GM12878 (cell line): ENCODE measurements at regions not wholly inside any gene's neighbourhood (a gene's known extent, or its start where the extent isn't known, plus 50 kb on each side); places are given as distances from the start of the nearest gene placed in this dataset.

Experiments used
- ATAC-seq: fragments of 200-7000 bp; cut with Tn5 transposase; 3 replicates; pipeline ENCODE4 v1.9.1; 2020; ENCODE audit warnings: mild to moderate bottlenecking, moderate library complexity
- BruUV-seq: library from RNA; stranded (reverse); fragments of 400-500 nt; replicated peaks from 2 replicates; lab custom pipeline; 2021; lab: Mats Ljungman, UMichigan
- CTCF ChIA-PET: fragments of 300-600 bp; sonication (Branson Sonifier 250); formaldehyde crosslinking; extraction: SDS; loops from one replicate; lab custom pipeline; 2021; ENCODE audit warnings: inconsistent platforms; lab: Yijun Ruan, JAX
- POLR2A ChIA-PET: fragments of 350-600 bp; formaldehyde crosslinking; extraction: SDS; loops from one replicate; lab custom pipeline; 2021; ENCODE audit warnings: inconsistent platforms; lab: Charles Lee
- RAD21 ChIA-PET: fragments of 300-600 bp; sonication (Branson Sonifier 250); formaldehyde crosslinking; loops from one replicate; lab custom pipeline; 2023; ENCODE audit warnings: antibody characterized with exemption; ENCODE audit not compliant: unreplicated experiment; lab: Charles Lee
- SMC1A ChIA-PET: fragments of 300-600 bp; sonication (Branson Sonifier 250); formaldehyde crosslinking; loops from one replicate; lab custom pipeline; 2023; ENCODE audit not compliant: unreplicated experiment, uncharacterized antibody; lab: Charles Lee
- DNase-seq: peaks from one replicate; pipeline ENCODE4 v3.0.0-alpha.2; 2011; ENCODE audit warnings: low read depth, low spot score
- FAIRE-seq: peaks from 3 replicates; lab custom pipeline; 2011; peaks lifted over from hg19 to GRCh38; lab: Jason Lieb, UNC
- H2AFZ ChIP-seq: 2 replicates; pipeline ENCODE4 v1.6.0; 2011; ENCODE audit warnings: low read depth, low read length, control low read depth; ENCODE audit not compliant: control insufficient read depth
- H3K27ac ChIP-seq: 2 replicates; pipeline ENCODE4 v1.5.1; 2011; ENCODE audit warnings: control low read depth; ENCODE audit not compliant: control insufficient read depth, insufficient read depth
- H3K27me3 ChIP-seq, 2 experiments: replicated peaks in 1 of 2; 2 replicates each; pipeline versions ENCODE4 v1.6.0 to v1.6.1; 2011; ENCODE audit warnings: low read length in 1 of 2; ENCODE audit not compliant: control insufficient read depth in 2 of 2, insufficient read depth in 2 of 2
- H3K36me3 ChIP-seq, 2 experiments: 2 replicates each; pipeline ENCODE4 v1.5.1; 2011; ENCODE audit warnings: low read length in 1 of 2; ENCODE audit not compliant: control insufficient read depth in 2 of 2, insufficient read depth in 2 of 2
- H3K4me1 ChIP-seq: 2 replicates; pipeline ENCODE4 v1.6.1; 2011; ENCODE audit warnings: mild to moderate bottlenecking, low read length, moderate library complexity, mixed read lengths; ENCODE audit not compliant: control insufficient read depth, insufficient read depth
- H3K4me2 ChIP-seq: 2 replicates; pipeline ENCODE4 v1.6.0; 2011; ENCODE audit warnings: control low read depth; ENCODE audit not compliant: control insufficient read depth, insufficient read depth
- H3K4me3 ChIP-seq: fragments of 200-600 bp; sonication (generic); 2 replicates; pipeline ENCODE4 v1.5.1; 2016
- H3K79me2 ChIP-seq: 2 replicates; pipeline ENCODE4 v1.6.0; 2011; ENCODE audit warnings: low read length; ENCODE audit not compliant: control insufficient read depth, insufficient read depth
- H3K9ac ChIP-seq: 2 replicates; pipeline ENCODE4 v1.8.0; 2011; ENCODE audit warnings: low read length, control low read depth, mixed read lengths; ENCODE audit not compliant: control insufficient read depth, insufficient read depth
- H3K9me3 ChIP-seq: replicated peaks from 3 replicates; pipeline ENCODE4 v1.5.1; 2011; ENCODE audit warnings: mild to moderate bottlenecking, low read length; ENCODE audit not compliant: control insufficient read depth, insufficient read depth
- H4K20me1 ChIP-seq: 2 replicates; pipeline ENCODE4 v1.6.0; 2011; ENCODE audit not compliant: control insufficient read depth, insufficient read depth
- BCL3 ChIP-seq: IDR thresholded peaks from 2 replicates; pipeline ENCODE4 v1.6.1; 2011; ENCODE audit warnings: borderline replicate concordance, low read depth, mild to moderate bottlenecking, moderate library complexity, low read length; ENCODE audit not compliant: insufficient read depth, poor library complexity, severe bottlenecking
- CBFB ChIP-seq: IDR thresholded peaks from 2 replicates; pipeline ENCODE4 v1.6.1; 2016; ENCODE audit warnings: antibody characterized with exemption, low read depth
- CUX1 ChIP-seq: IDR thresholded peaks from 2 replicates; pipeline ENCODE4 v1.6.1; 2012; ENCODE audit warnings: improper control_type of control experiment, low read depth, low read length; ENCODE audit not compliant: insufficient replicate concordance
- ETV6 ChIP-seq, 2 experiments: fragments of 450-650 bp in 1 of 2; IDR thresholded peaks in 1 of 2; conservative IDR thresholded peaks in 1 of 2; 2 replicates each; pipeline ENCODE4 v1.6.1; 2014; ENCODE audit warnings: antibody characterized with exemption in 1 of 2, borderline replicate concordance in 1 of 2, low read depth in 1 of 2, mild to moderate bottlenecking in 1 of 2, moderate library complexity in 1 of 2
- HDAC2 ChIP-seq: fragments of 200-600 bp; sonication (generic); IDR thresholded peaks from 2 replicates; pipeline ENCODE4 v1.6.1; 2017
- MLLT1 ChIP-seq: fragments of 450-650 bp; IDR thresholded peaks from 2 replicates; pipeline ENCODE4 v1.6.1; 2016; ENCODE audit warnings: mild to moderate bottlenecking
- NBN ChIP-seq: fragments of 450-650 bp; IDR thresholded peaks from 2 replicates; pipeline ENCODE4 v1.6.1; 2016
- NKRF ChIP-seq: fragments of 450-650 bp; conservative IDR thresholded peaks from 2 replicates; pipeline ENCODE4 v1.6.1; 2017; ENCODE audit warnings: mild to moderate bottlenecking, moderate library complexity
- SMAD1 ChIP-seq: fragments of 450-650 bp; IDR thresholded peaks from 2 replicates; pipeline ENCODE4 v1.6.1; 2018; ENCODE audit warnings: mild to moderate bottlenecking, low read depth; ENCODE audit not compliant: partially characterized antibody
- USF1 ChIP-seq: IDR thresholded peaks from 2 replicates; pipeline ENCODE4 v1.6.1; 2011; ENCODE audit warnings: borderline replicate concordance, low read depth, mild to moderate bottlenecking, moderate library complexity, mixed read lengths, low read length; ENCODE audit not compliant: insufficient read depth; ENCODE audit errors: extremely low read length
- WGBS: methylation state at CpG from one replicate; pipeline ENCODE4 v1.1.6; 2016; ENCODE audit warnings: low lambda C conversion rate; ENCODE audit not compliant: insufficient replicate concordance, insufficient coverage; ENCODE audit errors: missing lambda C conversion rate; 5-methylcytosine and 5-hydroxymethylcytosine counted together
- in situ Hi-C: fragments of 300-500 bp; cut with MboI; formaldehyde crosslinking; loops from 9 replicates; pipeline ENCODE4 v1.14.3; 2018; ENCODE audit warnings: mixed read lengths
- intact Hi-C: fragments of 100-400 bp; cut with micrococcal nuclease; formaldehyde crosslinking; loops from one replicate; pipeline ENCODE4 v1.14.2; 2022; ENCODE audit not compliant: unreplicated experiment

- TF ChIP-seq SMAD1 (no peak), ETV6 (conservative IDR thresholded peaks at IDR 0.05 in 1 of 2, IDR thresholded peaks at IDR 0.05 in 1 of 2; ENCODE audit: borderline replicate concordance in 1 of 2, low read depth in 1 of 2) (no peak), NKRF (no peak), BCL3 (no peak), HDAC2 (no peak)
- TF ChIP-seq, all 136 proteins: peak for 0
Observed at GRCh38 chr10:61822781-61823230, 78.7 kb upstream of the ARID5B start (continued).

GRCh38 chr10:61825001-61825400, 76.5 kb upstream of the ARID5B start:
- ATAC-seq: no peak
- CTCF ChIA-PET: no interaction called here
- no peaks in the 10 kb centered on the region for H3K79me2 ChIP-seq
- H3K36me3 ChIP-seq: no peaks in the 10 kb centered on the region
- no peaks in the 10 kb centered on the region for H3K27me3 ChIP-seq
- no peak overlapping the region; the same call in 1 of the 2 replicates for H2AFZ ChIP-seq
- no peaks in the 10 kb centered on the region for H3K9me3 ChIP-seq
- intact Hi-C loops: no loop called here
- no peak for DNase-seq
- FAIRE-seq: no peak
- no peak overlapping the region for H3K27ac ChIP-seq
- POLR2A ChIA-PET: interaction anchor here (0.6 kb wide), 1 partner anchor 1232 kb away, joined by 3 read pairs; no protein-coding TSS in a partner anchor
- in situ Hi-C loops: loop anchor here (25.0 kb wide), 2 partner anchors 688 to 1013 kb away; no protein-coding TSS in a partner anchor
- SMC1A ChIA-PET: no interaction called here
- WGBS: 18% methylated on average over 5 of the region's 5 CpGs
- RAD21 ChIA-PET: no interaction called here
- no peak overlapping the region for H3K4me3 ChIP-seq
- H3K4me2 ChIP-seq: no peak overlapping the region
- H3K9ac ChIP-seq: no peak overlapping the region
- no peaks in the 10 kb centered on the region for H4K20me1 ChIP-seq
- no peaks in the 10 kb centered on the region for H3K4me1 ChIP-seq
- BruUV-seq: no TSS peak
- TF ChIP-seq USF1 (no peak), CUX1 (no peak), NBN (no peak), MLLT1 (peak; percentile 91), CBFB (no peak)
